GM13977 (cell line): ENCODE measurements at regions not wholly inside any gene's neighbourhood (a gene's known extent, or its start where the extent isn't known, plus 50 kb on each side); places are given as distances from the start of the nearest gene placed in this dataset.

Experiments
- DNase-seq: peaks from one replicate; pipeline ENCODE4 v3.0.0; 2012; ENCODE audit warnings: low spot score
- CTCF ChIP-seq: IDR thresholded peaks from 2 replicates; pipeline ENCODE4 v1.5.1; 2012; ENCODE audit warnings: mild to moderate bottlenecking, control low read depth; ENCODE audit not compliant: insufficient read depth; ENCODE audit errors: extremely low read depth, missing control alignments
- in situ Hi-C: fragments of 300-500 bp; cut with MboI; formaldehyde crosslinking; loops from one replicate; pipeline ENCODE4 v1.12.0; 2022; ENCODE audit warnings: low sequenced_read_pairs, low pct_unique_long_range_greater_than_20kb, mixed read lengths, inconsistent platforms; ENCODE audit not compliant: unreplicated experiment

- TF ChIP-seq CTCF = no peak
- DNase-seq = no peak
- in situ Hi-C loops = no loop called here
These were observed 385.9 kb downstream of the MIAT start for GRCh38 chr22:27043262-27043661.

- no peak for TF ChIP-seq CTCF
- in situ Hi-C loops = no loop called here
- no peak for DNase-seq
These were observed 387.9 kb downstream of the MIAT start for GRCh38 chr22:27045103-27045947.

GRCh38 chr22:27046086-27046485 lies 388.7 kb downstream of the MIAT start:
- in situ Hi-C loops = no loop called here
- TF ChIP-seq CTCF = no peak
- DNase-seq = no peak

- no peak for DNase-seq
- TF ChIP-seq CTCF = no peak
- in situ Hi-C loops = no loop called here
These were observed 389.2 kb downstream of the MIAT start for GRCh38 chr22:27046603-27047002.

GRCh38 chr22:27050771-27051170 lies 393.4 kb downstream of the MIAT start:
- no peak for TF ChIP-seq CTCF
- DNase-seq = no peak
- in situ Hi-C loops = no loop called here

- in situ Hi-C loops = no loop called here
- TF ChIP-seq CTCF = no peak
- DNase-seq = no peak
These were observed 394.0 kb downstream of the MIAT start for GRCh38 chr22:27051407-27051806.

- DNase-seq = no peak
- in situ Hi-C loops = no loop called here
These were observed 400.3 kb downstream of the MIAT start for GRCh38 chr22:27057717-27058116.

More at GRCh38 chr22:27057717-27058116, 400.3 kb downstream of the MIAT start:
- no peak for TF ChIP-seq CTCF
